KMS-11 (cell line): ENCODE measurements at regions not wholly inside any gene's neighbourhood (a gene's known extent, or its start where the extent isn't known, plus 50 kb on each side); places are given as distances from the start of the nearest gene placed in this dataset.
"Not testable (repeated sequence)": the region's sequence is repeated elsewhere in the genome, so short reads cannot be mapped to it uniquely, and the experiment has no call there.

ENCODE experiments used
- H2AFZ ChIP-seq: fragments of 200-600 bp; sonication (generic); 2 replicates; pipeline ENCODE4 v1.6.1; 2016; ENCODE audit warnings: antibody characterized with exemption, mixed run types, low read depth
- H3K27ac ChIP-seq: fragments of 200-600 bp; sonication (generic); 2 replicates; pipeline ENCODE4 v1.6.1; 2016; ENCODE audit warnings: mild to moderate bottlenecking, mixed run types
- H3K27me3 ChIP-seq: fragments of 200-600 bp; sonication (generic); 2 replicates; pipeline ENCODE4 v1.6.1; 2017; ENCODE audit warnings: mild to moderate bottlenecking, low read depth, mixed run types, moderate library complexity; ENCODE audit not compliant: insufficient read depth
- H3K36me3 ChIP-seq: fragments of 200-600 bp; sonication (generic); 2 replicates; pipeline ENCODE4 v1.6.1; 2017; ENCODE audit warnings: mild to moderate bottlenecking, mixed run types; ENCODE audit not compliant: insufficient read depth
- H3K4me1 ChIP-seq: fragments of 200-600 bp; sonication (generic); 2 replicates; pipeline ENCODE4 v1.6.1; 2016; ENCODE audit warnings: mild to moderate bottlenecking, low read depth, mixed run types; ENCODE audit not compliant: poor library complexity, severe bottlenecking
- H3K4me2 ChIP-seq: fragments of 200-600 bp; sonication (generic); 2 replicates; pipeline ENCODE4 v1.7.0; 2016; ENCODE audit warnings: mild to moderate bottlenecking, mixed run types
- H3K4me3 ChIP-seq: fragments of 200-600 bp; sonication (generic); IDR thresholded peaks from 2 replicates; pipeline ENCODE4 v1.6.1; 2017; ENCODE audit warnings: low read depth, low read length, mixed read lengths; ENCODE audit not compliant: insufficient read depth
- H3K79me2 ChIP-seq: fragments of 200-600 bp; sonication (generic); 2 replicates; pipeline ENCODE4 v1.6.1; 2016; ENCODE audit warnings: low read depth, mixed run types; ENCODE audit not compliant: insufficient read depth
- H3K9ac ChIP-seq: fragments of 200-600 bp; sonication (generic); 2 replicates; pipeline ENCODE4 v1.6.1; 2016; ENCODE audit warnings: mild to moderate bottlenecking, mixed run types
- H4K20me1 ChIP-seq: fragments of 200-600 bp; sonication (generic); 2 replicates; pipeline ENCODE4 v1.6.1; 2016; ENCODE audit warnings: mild to moderate bottlenecking, mixed run types; ENCODE audit not compliant: insufficient read depth
- CTCF ChIP-seq: fragments of 200-600 bp; sonication (generic); conservative IDR thresholded peaks from 2 replicates; pipeline ENCODE4 v1.6.1; 2017; ENCODE audit warnings: low read depth, mild to moderate bottlenecking, antibody characterized with exemption, low read length, moderate library complexity, mixed read lengths

- Histone ChIP-seq H3K36me3 (no peaks in the 10 kb centered on the region), H3K4me1 (no peaks in the 10 kb centered on the region), H2AFZ (no peak overlapping the region), H3K4me2 (no peak overlapping the region), H3K4me3 (no peak overlapping the region), H3K79me2 (no peaks in the 10 kb centered on the region), H3K27ac (no peak overlapping the region), H3K27me3 (no peaks in the 10 kb centered on the region), H3K9ac (no peak overlapping the region), H4K20me1 (no peaks in the 10 kb centered on the region)
- TF ChIP-seq CTCF, result no peak
Observed at GRCh38 chrX:959595-959994, 252.9 kb downstream of the CRLF2 start.

- not testable (repeated sequence) for H3K4me1 ChIP-seq, H3K79me2 ChIP-seq, H4K20me1 ChIP-seq, H3K27ac ChIP-seq, H3K9ac ChIP-seq, H2AFZ ChIP-seq, H3K4me3 ChIP-seq, H3K4me2 ChIP-seq, H3K36me3 ChIP-seq, H3K27me3 ChIP-seq
Observed at GRCh38 chrX:955168-955781, 257.2 kb downstream of the CRLF2 start.

- no peaks in the 10 kb centered on the region for H3K27me3 ChIP-seq
- no peaks in the 10 kb centered on the region for H3K4me1 ChIP-seq
- TF ChIP-seq CTCF, result no peak
Observed at GRCh38 chrX:953879-954482, 258.5 kb downstream of the CRLF2 start.

GRCh38 chrX:952816-953215 lies 259.6 kb downstream of the CRLF2 start:
- Histone ChIP-seq H3K4me2 (no peak overlapping the region), H3K27me3 (no peaks in the 10 kb centered on the region), H3K4me3 (no peak overlapping the region), H3K27ac (no peak overlapping the region), H4K20me1 (no peaks in the 10 kb centered on the region), H3K4me1 (no peaks in the 10 kb centered on the region), H2AFZ (no peak overlapping the region), H3K9ac (no peak overlapping the region), H3K36me3 (no peaks in the 10 kb centered on the region), H3K79me2 (no peaks in the 10 kb centered on the region)
- no peak for TF ChIP-seq CTCF

More at GRCh38 chrX:953879-954482, 258.5 kb downstream of the CRLF2 start:
- Histone ChIP-seq H3K27ac (no peak overlapping the region), H3K36me3 (no peaks in the 10 kb centered on the region), H3K9ac (no peak overlapping the region), H3K79me2 (no peaks in the 10 kb centered on the region), H2AFZ (no peak overlapping the region), H3K4me2 (no peak overlapping the region), H4K20me1 (no peaks in the 10 kb centered on the region), H3K4me3 (no peak overlapping the region)

- H3K27ac ChIP-seq, H3K4me2 ChIP-seq, H4K20me1 ChIP-seq: not testable (repeated sequence)
Observed at GRCh38 chrX:947262-947661, 265.2 kb downstream of the CRLF2 start.

More at GRCh38 chrX:947262-947661, 265.2 kb downstream of the CRLF2 start:
- H3K4me1 ChIP-seq, H3K36me3 ChIP-seq, H3K4me3 ChIP-seq, H2AFZ ChIP-seq, H3K79me2 ChIP-seq, H3K27me3 ChIP-seq, H3K9ac ChIP-seq: not testable (repeated sequence)
